Fibroblast of lung (primary cell): ENCODE measurements at regions not wholly inside any gene's neighbourhood (a gene's known extent, or its start where the extent isn't known, plus 50 kb on each side); places are given as distances from the start of the nearest gene placed in this dataset.

Source experiments
- DNase-seq, 2 donors: peaks; one replicate each; pipeline versions ENCODE4 v3.0.0 to v3.0.0-alpha.2; 2010; ENCODE audit warnings: low read depth in 2 of 2
- H2AFZ ChIP-seq: 2 replicates; pipeline ENCODE4 v1.5.1; 2012; ENCODE audit warnings: low read length, control low read depth, inconsistent platforms
- H3K27ac ChIP-seq: 2 replicates; pipeline ENCODE4 v1.5.1; 2011; ENCODE audit warnings: low read length, control low read depth; ENCODE audit not compliant: insufficient read depth
- H3K27me3 ChIP-seq: 2 replicates; pipeline ENCODE4 v1.5.1; 2011; ENCODE audit warnings: mild to moderate bottlenecking, low read length; ENCODE audit not compliant: control insufficient read depth, insufficient read depth
- H3K36me3 ChIP-seq: 2 replicates; pipeline ENCODE4 v1.5.1; 2011; ENCODE audit warnings: low read length; ENCODE audit not compliant: control insufficient read depth, insufficient read depth
- H3K4me1 ChIP-seq: 2 replicates; pipeline ENCODE4 v1.5.1; 2011; ENCODE audit warnings: low read length; ENCODE audit not compliant: control insufficient read depth, insufficient read depth; ENCODE audit errors: extremely low read depth
- H3K4me2 ChIP-seq: 2 replicates; pipeline ENCODE4 v1.5.1; 2011; ENCODE audit warnings: low read length, control low read depth; ENCODE audit not compliant: insufficient read depth; ENCODE audit errors: extremely low read depth
- H3K4me3 ChIP-seq, 4 experiments: fragments of 200-600 bp in 1 of 4; sonication (generic) in 1 of 4; replicated peaks in 1 of 4; 2 replicates each; pipeline ENCODE4 v1.5.1; 2011 to 2016; ENCODE audit warnings: low read length in 4 of 4, low read depth in 3 of 4, mild to moderate bottlenecking in 3 of 4, control low read depth in 2 of 4, inconsistent platforms in 1 of 4, mixed read lengths in 1 of 4; ENCODE audit not compliant: insufficient read depth in 1 of 4; ENCODE audit errors: control extremely low read depth in 1 of 4
- H3K79me2 ChIP-seq: 2 replicates; pipeline ENCODE4 v1.5.1; 2012; ENCODE audit warnings: mild to moderate bottlenecking, low read length, inconsistent platforms; ENCODE audit not compliant: control insufficient read depth, insufficient read depth
- H3K9ac ChIP-seq: 2 replicates; pipeline ENCODE4 v1.5.1; 2011; ENCODE audit warnings: mild to moderate bottlenecking, low read length, control low read depth; ENCODE audit not compliant: insufficient read depth
- H3K9me3 ChIP-seq: 2 replicates; pipeline ENCODE4 v1.5.1; 2012; ENCODE audit warnings: low read depth, low read length; ENCODE audit not compliant: control insufficient read depth, insufficient read depth
- H4K20me1 ChIP-seq: 2 replicates; pipeline ENCODE4 v1.5.1; 2011; ENCODE audit warnings: low read length; ENCODE audit not compliant: control insufficient read depth, insufficient read depth; ENCODE audit errors: extremely low read depth
- CTCF ChIP-seq, 2 donors: IDR thresholded peaks in 1 of 2; conservative IDR thresholded peaks in 1 of 2; 1 replicate in 1 of 2; 2 replicates in 1 of 2; pipeline ENCODE4 v1.5.1; 2011 to 2012; ENCODE audit warnings: low read length in 2 of 2, control low read depth in 1 of 2, inconsistent platforms in 1 of 2, low read depth in 1 of 2, mild to moderate bottlenecking in 1 of 2
- EZH2 ChIP-seq: IDR thresholded peaks from 2 replicates; pipeline ENCODE4 v1.5.1; 2012; ENCODE audit warnings: low read length, control low read depth, mild to moderate bottlenecking; ENCODE audit errors: missing control alignments

GRCh38 chr9:28127101-28127500 is 553.8 kb upstream of the C9orf72 start:
- DNase-seq = no peak
- Histone ChIP-seq H3K4me2 (no peak overlapping the region), H3K4me1 (no peaks in the 10 kb centered on the region), H4K20me1 (no peaks in the 10 kb centered on the region), H3K27me3 (no peaks in the 10 kb centered on the region), H2AFZ (no peak overlapping the region), H3K4me3 (no peak overlapping the region), H3K27ac (no peak overlapping the region), H3K9ac (no peak overlapping the region), H3K79me2 (no peaks in the 10 kb centered on the region), H3K36me3 (no peaks in the 10 kb centered on the region), H3K9me3 (no peaks in the 10 kb centered on the region)
- TF ChIP-seq CTCF (conservative IDR thresholded peaks at IDR 0.05 in 1 of 2, IDR thresholded peaks at IDR 0.05 in 1 of 2; ENCODE audit: low read depth in 1 of 2, low read length in 2 of 2) (no peak), EZH2 (no peak)

- Histone ChIP-seq H3K4me3 (no peak overlapping the region), H3K4me2 (no peak overlapping the region), H3K79me2 (no peaks in the 10 kb centered on the region), H3K27me3 (no peaks in the 10 kb centered on the region), H3K36me3 (no peaks in the 10 kb centered on the region), H3K4me1 (no peaks in the 10 kb centered on the region), H2AFZ (no peak overlapping the region), H3K9me3 (no peaks in the 10 kb centered on the region), H3K9ac (no peak overlapping the region), H3K27ac (no peak overlapping the region), H4K20me1 (no peaks in the 10 kb centered on the region)
- no peak for DNase-seq
- no peak for TF ChIP-seq EZH2
- no peak for TF ChIP-seq CTCF (conservative IDR thresholded peaks at IDR 0.05 in 1 of 2, IDR thresholded peaks at IDR 0.05 in 1 of 2; ENCODE audit: low read depth in 1 of 2, low read length in 2 of 2)
Measured at GRCh38 chr9:28134446-28134976, 561.2 kb upstream of the C9orf72 start.

- Histone ChIP-seq H3K9ac (no peak overlapping the region), H3K4me3 (no peak overlapping the region), H4K20me1 (no peaks in the 10 kb centered on the region), H2AFZ (no peak overlapping the region), H3K36me3 (no peaks in the 10 kb centered on the region), H3K79me2 (no peaks in the 10 kb centered on the region), H3K4me1 (no peaks in the 10 kb centered on the region), H3K4me2 (no peak overlapping the region), H3K27me3 (no peaks in the 10 kb centered on the region), H3K27ac (no peak overlapping the region), H3K9me3 (no peaks in the 10 kb centered on the region)
- DNase-seq = no peak
- TF ChIP-seq CTCF (conservative IDR thresholded peaks at IDR 0.05 in 1 of 2, IDR thresholded peaks at IDR 0.05 in 1 of 2; ENCODE audit: low read depth in 1 of 2, low read length in 2 of 2) (no peak), EZH2 (no peak)
Measured at GRCh38 chr9:28135549-28135948, 562.3 kb upstream of the C9orf72 start.
